Colonic mucosa (tissue), 4 donors: ENCODE measurements at regions not wholly inside any gene's neighbourhood (a gene's known extent, or its start where the extent isn't known, plus 50 kb on each side); places are given as distances from the start of the nearest gene placed in this dataset.

ENCODE experiments used
- DNase-seq: peaks from one replicate; pipeline ENCODE4 v3.0.0-alpha.2; 2020
- H3K27ac ChIP-seq: fragments of 200-600 bp; one replicate; pipeline ENCODE4 v1.8.0; 2021
- H3K27me3 ChIP-seq: fragments of 200-600 bp; one replicate; pipeline ENCODE4 v1.8.0; 2021
- H3K36me3 ChIP-seq: fragments of 200-600 bp; one replicate; pipeline ENCODE4 v1.8.0; 2021
- H3K4me1 ChIP-seq: fragments of 200-600 bp; one replicate; pipeline ENCODE4 v1.8.0; 2021; ENCODE audit warnings: mild to moderate bottlenecking
- H3K4me3 ChIP-seq: fragments of 200-600 bp; one replicate; pipeline ENCODE4 v1.8.0; 2021
- H3K9ac ChIP-seq, 2 donors: one replicate each; pipeline ENCODE4 v1.7.0; 2013; ENCODE audit warnings: control low read depth in 2 of 2, low read depth in 2 of 2, low read length in 2 of 2
- H3K9me3 ChIP-seq: fragments of 200-600 bp; one replicate; pipeline ENCODE4 v1.8.0; 2021
- CTCF ChIP-seq: fragments of 200-600 bp; IDR thresholded peaks from one replicate; pipeline ENCODE4 v1.8.0; 2022; ENCODE audit warnings: antibody characterized with exemption, mild to moderate bottlenecking
- intact Hi-C: fragments of 100-400 bp; cut with DNase I; formaldehyde crosslinking; loops from one replicate; pipeline ENCODE4 v1.14.1; 2022
- donor health status: healthy.
- donor health status: DM: no; HTN: no; CAD: no.
- donor health status: DM: no; HTN: no; CAD: no.

DNA sequence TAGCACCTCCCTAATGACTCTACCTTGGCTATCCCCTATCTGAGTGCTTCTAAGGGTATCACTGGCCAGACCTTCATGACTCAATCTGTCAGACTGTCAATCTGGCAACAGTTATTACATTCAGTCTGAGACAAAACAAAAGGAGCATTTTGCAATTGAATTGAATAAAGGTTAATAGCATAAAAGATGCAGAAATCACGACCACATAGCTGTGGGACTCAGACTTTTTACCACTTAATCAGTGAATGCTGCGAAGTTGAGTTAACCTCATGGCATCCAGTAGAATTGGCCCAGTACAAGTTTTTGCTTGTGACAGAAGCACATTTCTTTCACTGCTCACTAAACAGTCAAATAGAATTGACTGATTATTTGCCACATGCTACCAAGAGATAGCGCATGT lies 480.7 kb upstream of the DPPA4 start:
- Histone ChIP-seq H3K4me3 (no peak overlapping the region), H3K27me3 (no peaks in the 10 kb centered on the region), H3K36me3 (no peaks in the 10 kb centered on the region), H3K4me1 (no peaks in the 10 kb centered on the region), H3K9me3 (no peaks in the 10 kb centered on the region), H3K9ac (no peak overlapping the region), H3K27ac (no peak overlapping the region)
- intact Hi-C loops = no loop called here
- no peak for TF ChIP-seq CTCF
- DNase-seq = no peak

DNA sequence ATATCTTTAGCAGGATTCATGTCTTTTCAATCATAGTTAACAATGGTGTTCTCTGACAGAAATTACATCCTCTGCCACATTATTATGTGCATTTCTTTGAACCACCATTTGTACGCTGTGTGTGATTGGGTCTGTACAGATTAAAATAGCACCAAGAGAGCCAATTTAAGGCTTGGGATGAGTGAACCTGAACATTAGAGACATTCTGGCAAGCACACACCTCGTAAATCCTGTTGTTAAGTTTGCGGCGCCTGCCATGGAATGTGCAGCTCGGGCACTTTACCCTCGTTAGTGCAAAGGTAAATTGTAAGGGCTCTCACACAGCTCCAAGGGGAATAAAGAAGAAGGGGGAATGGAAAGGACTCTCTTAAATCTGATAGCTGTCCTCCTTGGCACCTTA lies 482.4 kb upstream of the DPPA4 start:
- Histone ChIP-seq H3K9ac (no peak overlapping the region), H3K27ac (no peak overlapping the region), H3K27me3 (no peaks in the 10 kb centered on the region), H3K4me1 (no peaks in the 10 kb centered on the region), H3K36me3 (no peaks in the 10 kb centered on the region), H3K4me3 (no peak overlapping the region), H3K9me3 (no peaks in the 10 kb centered on the region)
- no peak for TF ChIP-seq CTCF
- intact Hi-C loops = no loop called here
- DNase-seq = no peak

- H3K36me3 ChIP-seq = no peaks in the 10 kb centered on the region
- intact Hi-C loops = no loop called here
- H3K27ac ChIP-seq = no peak overlapping the region
- no peaks in the 10 kb centered on the region for H3K4me1 ChIP-seq
- no peaks in the 10 kb centered on the region for H3K9me3 ChIP-seq
- no peak overlapping the region for H3K9ac ChIP-seq
- no peak for TF ChIP-seq CTCF
- no peak overlapping the region for H3K4me3 ChIP-seq
- no peak for DNase-seq
- no peaks in the 10 kb centered on the region for H3K27me3 ChIP-seq
These were observed 488.8 kb upstream of the DPPA4 start for GRCh38 chr3:109825971-109826810.

DNA sequence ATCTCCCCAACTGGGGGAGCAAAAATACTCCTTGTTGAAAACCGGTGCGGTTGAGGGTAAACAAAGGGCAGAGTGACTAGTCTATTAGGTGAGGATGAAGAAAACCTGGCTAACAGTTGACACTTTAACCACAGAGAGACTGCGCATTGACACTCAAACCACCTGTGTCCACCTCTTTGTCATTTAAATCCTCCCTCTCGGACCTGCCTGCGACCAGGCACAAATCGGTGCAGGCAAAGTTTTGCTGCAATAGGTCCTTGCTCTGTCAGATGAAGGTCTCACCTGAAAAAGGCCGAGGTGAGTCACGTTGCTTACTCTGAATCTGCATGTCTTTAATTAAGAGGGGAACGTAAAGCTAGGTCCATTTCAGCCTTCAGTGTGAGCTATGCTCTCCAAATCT lies 494.1 kb upstream of the DPPA4 start:
- no peak for DNase-seq
- intact Hi-C loops = no loop called here
- Histone ChIP-seq H3K4me3 (no peak overlapping the region), H3K36me3 (no peaks in the 10 kb centered on the region), H3K27me3 (no peaks in the 10 kb centered on the region), H3K9me3 (no peaks in the 10 kb centered on the region), H3K4me1 (no peaks in the 10 kb centered on the region), H3K27ac (no peak overlapping the region), H3K9ac (no peak overlapping the region)
- TF ChIP-seq CTCF = no peak

GRCh38 chr3:109835958-109836357 lies 498.6 kb upstream of the DPPA4 start:
- no peaks in the 10 kb centered on the region for H3K4me1 ChIP-seq
- no peaks in the 10 kb centered on the region for H3K27me3 ChIP-seq
- no peak overlapping the region for H3K4me3 ChIP-seq
- no peaks in the 10 kb centered on the region for H3K9me3 ChIP-seq
- no peak overlapping the region for H3K9ac ChIP-seq
- H3K36me3 ChIP-seq = no peaks in the 10 kb centered on the region
- no peak for DNase-seq
- intact Hi-C loops = no loop called here
- no peak overlapping the region for H3K27ac ChIP-seq
- no peak for TF ChIP-seq CTCF
